WI38 (cell line): ENCODE measurements at regions not wholly inside any gene's neighbourhood (a gene's known extent, or its start where the extent isn't known, plus 50 kb on each side); places are given as distances from the start of the nearest gene placed in this dataset.
"Not testable (repeated sequence)": the region's sequence is repeated elsewhere in the genome, so short reads cannot be mapped to it uniquely, and the experiment has no call there.

Source experiments
- H3K4me3 ChIP-seq: 2 replicates; pipeline ENCODE4 v1.5.1; 2011; ENCODE audit warnings: low read depth, mild to moderate bottlenecking, control low read depth, low read length
- TF ChIP-seq, protein P1 (sequence below): IDR thresholded peaks from 2 replicates; pipeline ENCODE4 v1.5.1; 2012; ENCODE audit warnings: low read depth, mild to moderate bottlenecking, control low read depth, low read length

- H3K4me3 ChIP-seq: no peak overlapping the region
- TF ChIP-seq, protein P1, sequence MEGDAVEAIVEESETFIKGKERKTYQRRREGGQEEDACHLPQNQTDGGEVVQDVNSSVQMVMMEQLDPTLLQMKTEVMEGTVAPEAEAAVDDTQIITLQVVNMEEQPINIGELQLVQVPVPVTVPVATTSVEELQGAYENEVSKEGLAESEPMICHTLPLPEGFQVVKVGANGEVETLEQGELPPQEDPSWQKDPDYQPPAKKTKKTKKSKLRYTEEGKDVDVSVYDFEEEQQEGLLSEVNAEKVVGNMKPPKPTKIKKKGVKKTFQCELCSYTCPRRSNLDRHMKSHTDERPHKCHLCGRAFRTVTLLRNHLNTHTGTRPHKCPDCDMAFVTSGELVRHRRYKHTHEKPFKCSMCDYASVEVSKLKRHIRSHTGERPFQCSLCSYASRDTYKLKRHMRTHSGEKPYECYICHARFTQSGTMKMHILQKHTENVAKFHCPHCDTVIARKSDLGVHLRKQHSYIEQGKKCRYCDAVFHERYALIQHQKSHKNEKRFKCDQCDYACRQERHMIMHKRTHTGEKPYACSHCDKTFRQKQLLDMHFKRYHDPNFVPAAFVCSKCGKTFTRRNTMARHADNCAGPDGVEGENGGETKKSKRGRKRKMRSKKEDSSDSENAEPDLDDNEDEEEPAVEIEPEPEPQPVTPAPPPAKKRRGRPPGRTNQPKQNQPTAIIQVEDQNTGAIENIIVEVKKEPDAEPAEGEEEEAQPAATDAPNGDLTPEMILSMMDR: no peak
These were observed 85.9 kb upstream of the EDEM3 start for GRCh38 chr1:184840596-184840995.

GRCh38 chr1:184838504-184838951, 83.9 kb upstream of the EDEM3 start:
- H3K4me3 ChIP-seq: no peak overlapping the region

GRCh38 chr1:184836934-184837895, 82.6 kb upstream of the EDEM3 start:
- TF ChIP-seq, protein P1: no peak

More at GRCh38 chr1:184838504-184838951, 83.9 kb upstream of the EDEM3 start:
- TF ChIP-seq, protein P1: no peak

GRCh38 chr1:184836141-184836540, 81.5 kb upstream of the EDEM3 start:
- TF ChIP-seq, protein P1: no peak

More at GRCh38 chr1:184836934-184837895, 82.6 kb upstream of the EDEM3 start:
- no peak overlapping the region for H3K4me3 ChIP-seq

GRCh38 chr1:184833994-184834393, 79.3 kb upstream of the EDEM3 start:
- H3K4me3 ChIP-seq: not testable (repeated sequence)

More at GRCh38 chr1:184836141-184836540, 81.5 kb upstream of the EDEM3 start:
- no peak overlapping the region for H3K4me3 ChIP-seq

DNA sequence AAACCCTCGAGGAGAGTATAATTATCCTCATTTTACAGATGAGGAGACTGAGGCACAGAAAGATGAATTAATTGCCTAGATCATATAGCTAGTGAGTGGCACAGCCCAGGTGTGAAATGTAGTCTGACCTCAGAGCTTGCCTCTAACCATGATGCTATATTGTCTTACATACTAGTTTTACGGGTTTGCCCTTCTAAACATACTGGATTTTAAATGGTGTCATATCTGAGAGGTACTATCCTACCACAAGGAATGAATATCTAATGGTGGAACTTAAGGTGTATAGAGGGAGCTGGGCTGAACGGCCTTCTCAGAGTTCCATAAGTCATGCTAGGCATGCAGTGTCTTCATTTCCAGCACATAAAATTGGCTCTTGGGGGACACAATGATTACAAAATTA, 77.9 kb upstream of the EDEM3 start:
- TF ChIP-seq, protein P1: no peak
- H3K4me3 ChIP-seq: no peak overlapping the region

GRCh38 chr1:184829496-184829895, 74.8 kb upstream of the EDEM3 start:
- H3K4me3 ChIP-seq: not testable (repeated sequence)

DNA sequence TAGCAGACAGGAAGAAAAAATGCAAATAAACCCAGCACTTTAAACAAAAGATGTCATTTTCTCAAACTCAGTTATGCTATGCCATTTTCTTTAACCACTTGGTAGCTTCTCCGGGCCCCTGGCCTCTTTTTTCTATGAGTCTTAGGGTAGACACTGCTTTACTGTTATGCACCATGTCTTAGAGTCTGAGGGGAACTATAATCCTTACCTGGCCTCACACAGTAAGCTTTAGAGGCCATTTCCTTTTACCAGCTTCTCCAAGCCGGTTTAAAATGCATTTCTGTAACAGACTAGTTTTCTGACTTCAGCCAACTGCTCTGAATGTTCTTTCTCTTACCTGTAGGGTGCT, 73.7 kb upstream of the EDEM3 start:
- H3K4me3 ChIP-seq: no peak overlapping the region
- TF ChIP-seq, protein P1: no peak
